SK-N-DZ (cell line): ENCODE measurements at regions not wholly inside any gene's neighbourhood (a gene's known extent, or its start where the extent isn't known, plus 50 kb on each side); places are given as distances from the start of the nearest gene placed in this dataset.
A peak's percentile ranks its signal among the peaks of the same experiment; 100 is the strongest.
"Not testable (repeated sequence)": the region's sequence is repeated elsewhere in the genome, so short reads cannot be mapped to it uniquely, and the experiment has no call there.

ENCODE experiments used
- DNase-seq: peaks from one replicate; pipeline ENCODE4 v3.0.0-alpha.2; 2015; ENCODE audit warnings: low spot score

DNA sequence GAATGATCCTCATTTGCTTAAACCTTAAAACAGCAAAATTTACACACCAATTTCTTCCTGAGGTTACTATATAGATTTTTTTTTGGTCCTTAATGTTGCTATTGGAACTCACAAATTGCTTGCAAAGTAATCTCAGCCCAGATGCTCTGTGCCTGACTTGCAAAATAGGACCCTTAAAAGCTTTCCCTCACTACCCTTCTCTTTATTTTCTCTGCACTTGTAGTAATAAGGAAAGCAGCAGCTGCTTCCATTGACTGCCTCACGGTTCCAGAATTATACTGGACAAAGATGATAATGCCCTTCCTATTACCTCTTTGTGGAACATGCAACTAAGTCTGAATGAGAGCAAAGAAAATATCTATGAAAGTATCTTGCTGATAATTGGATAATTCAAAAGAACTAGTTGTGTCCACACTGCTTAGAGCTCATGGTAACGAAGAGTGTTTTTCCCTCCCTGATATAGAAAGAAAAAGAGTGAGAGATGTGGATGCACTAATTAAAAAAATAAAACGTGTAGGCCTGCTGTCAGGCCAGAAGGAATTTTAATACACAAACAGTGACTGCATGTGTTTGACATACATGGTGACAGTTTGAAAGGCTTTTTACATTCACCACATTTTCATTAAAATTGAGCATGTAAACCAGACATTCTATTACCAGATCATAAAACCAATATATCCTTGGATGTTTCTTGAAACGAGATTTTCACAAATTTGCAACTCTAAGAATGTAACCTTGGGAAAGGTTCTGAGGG lies 783.1 kb downstream of the GBE1 start:
- no peak for DNase-seq

DNA sequence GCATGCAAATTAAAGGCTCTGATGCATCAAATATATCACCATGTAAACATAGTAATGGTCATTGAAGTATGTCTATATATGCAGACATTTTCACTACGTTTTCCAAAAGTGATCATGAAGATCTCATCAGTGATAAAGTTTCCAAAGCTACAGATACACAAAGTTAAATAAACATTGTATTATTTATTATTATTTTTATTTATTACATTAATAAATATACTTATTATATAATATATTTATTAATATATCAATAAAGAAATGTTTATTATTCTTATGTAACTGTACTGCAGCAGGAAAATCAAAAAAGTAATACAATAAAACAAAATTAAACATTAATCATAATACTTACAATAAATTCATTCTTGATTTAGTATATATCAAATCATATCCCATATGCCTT lies 791.2 kb downstream of the GBE1 start:
- DNase-seq: no peak

DNA sequence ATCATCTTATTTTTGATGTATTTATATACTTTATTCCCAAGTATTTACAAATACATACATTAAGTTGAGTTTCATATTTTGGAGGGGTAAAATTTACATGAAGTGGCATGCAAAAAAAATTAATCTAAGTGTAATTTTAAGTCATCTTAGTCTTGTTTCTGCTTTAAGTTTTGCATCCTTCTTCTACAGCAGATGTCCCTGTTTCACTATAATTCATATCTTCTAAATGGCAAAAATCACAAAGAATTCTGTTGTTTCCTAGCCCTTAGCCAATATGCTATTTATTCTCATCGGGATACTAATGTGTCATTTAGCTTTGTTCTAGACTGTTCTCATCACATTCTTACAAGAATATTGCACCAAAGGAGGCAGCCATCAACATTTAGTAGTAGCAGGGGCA lies 831.9 kb downstream of the GBE1 start:
- no peak for DNase-seq

DNA sequence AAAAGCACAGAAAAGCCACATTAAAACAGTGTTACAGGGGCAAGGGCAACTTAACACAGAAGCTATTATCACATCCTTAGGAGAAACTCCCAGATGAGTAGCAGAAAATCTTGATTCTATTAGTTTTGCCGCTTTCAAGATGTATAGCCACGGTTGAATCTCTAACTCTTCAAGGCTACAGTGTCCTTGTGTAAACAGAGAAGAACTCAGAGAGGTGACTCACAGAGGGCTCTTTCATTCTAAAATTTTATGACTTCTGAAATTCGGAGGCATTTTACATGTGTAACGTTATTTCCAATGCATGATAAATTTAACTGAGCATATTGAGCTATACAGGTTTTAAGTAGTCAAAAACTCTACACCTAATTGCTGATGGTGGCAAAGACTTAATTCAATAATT lies 846.6 kb downstream of the GBE1 start:
- no peak for DNase-seq

DNA sequence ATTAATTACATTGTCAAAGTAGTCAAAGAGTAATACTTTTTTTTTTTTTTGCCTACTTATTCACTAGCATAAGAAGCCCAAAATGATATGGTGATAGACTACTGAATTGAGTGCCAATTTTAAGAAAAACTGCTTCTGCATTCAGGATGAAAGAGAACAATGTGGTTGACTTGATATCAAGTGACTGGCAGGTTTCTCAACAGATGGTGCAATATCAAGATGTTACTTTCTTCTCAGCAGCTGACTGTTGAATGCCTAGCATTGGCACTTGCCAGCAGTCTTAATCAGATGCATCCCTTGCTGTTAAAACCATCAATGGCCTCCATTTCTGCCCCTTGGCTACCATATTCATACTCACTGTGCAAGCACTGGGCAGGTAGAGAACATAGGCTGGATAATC lies 863.2 kb downstream of the GBE1 start:
- no peak for DNase-seq

DNA sequence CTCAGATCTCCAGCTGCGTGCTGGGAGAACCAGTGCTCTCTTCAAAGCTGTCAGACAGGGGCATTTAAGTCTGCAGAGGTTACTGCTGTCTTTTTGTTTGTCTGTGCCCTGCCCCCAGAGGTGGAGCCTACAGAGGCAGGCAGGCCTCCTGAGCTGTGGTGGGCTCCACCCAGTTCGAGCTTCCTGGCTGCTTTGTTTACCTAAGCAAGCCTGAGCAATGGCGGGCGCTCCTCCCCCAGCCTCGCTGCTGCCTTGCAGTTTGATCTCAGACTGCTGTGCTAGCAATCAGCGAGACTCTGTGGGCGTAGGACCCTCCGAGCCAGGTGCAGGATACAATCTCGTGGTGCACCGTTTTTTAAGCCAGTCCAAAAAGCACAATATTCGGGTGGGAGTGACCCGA lies 864.4 kb downstream of the GBE1 start:
- not testable (repeated sequence) for DNase-seq

DNA sequence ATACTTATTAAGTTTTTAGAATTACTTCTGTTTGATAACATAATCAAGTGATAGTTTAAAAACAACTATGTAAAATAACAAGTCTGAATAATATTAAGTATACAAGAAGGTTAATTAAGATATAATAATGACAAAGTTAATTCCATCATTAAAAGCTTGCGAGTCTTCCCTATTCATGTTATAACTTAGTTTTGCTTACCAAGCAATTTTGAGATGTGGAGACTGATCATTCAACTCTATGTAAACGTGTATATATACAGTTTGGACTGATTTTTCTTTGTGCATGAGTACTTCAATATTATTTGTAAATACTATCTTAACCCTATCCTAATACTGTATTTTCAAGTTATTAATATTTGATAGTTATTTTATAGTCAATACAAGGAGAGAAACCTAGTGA lies 870.9 kb downstream of the GBE1 start:
- no peak for DNase-seq

DNA sequence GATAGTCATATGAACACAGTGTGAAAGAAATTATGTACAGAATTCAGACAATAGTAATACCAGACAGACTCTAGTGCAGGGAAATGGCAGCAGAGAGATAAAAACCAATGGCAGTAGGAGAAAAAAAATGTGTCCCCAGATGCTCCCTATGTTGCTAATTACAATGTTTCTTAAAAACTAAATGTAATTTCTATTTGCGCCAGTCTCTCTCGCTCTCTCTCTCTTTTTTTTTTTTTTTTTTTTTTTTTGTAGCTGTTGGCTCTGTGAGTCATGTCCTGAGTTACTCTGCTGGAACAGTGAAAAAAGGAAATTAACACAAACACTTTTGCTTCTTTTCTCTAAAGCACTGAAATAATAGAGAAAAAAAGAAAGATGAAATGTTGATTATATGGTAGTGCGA lies 871.9 kb downstream of the GBE1 start:
- no peak for DNase-seq

DNA sequence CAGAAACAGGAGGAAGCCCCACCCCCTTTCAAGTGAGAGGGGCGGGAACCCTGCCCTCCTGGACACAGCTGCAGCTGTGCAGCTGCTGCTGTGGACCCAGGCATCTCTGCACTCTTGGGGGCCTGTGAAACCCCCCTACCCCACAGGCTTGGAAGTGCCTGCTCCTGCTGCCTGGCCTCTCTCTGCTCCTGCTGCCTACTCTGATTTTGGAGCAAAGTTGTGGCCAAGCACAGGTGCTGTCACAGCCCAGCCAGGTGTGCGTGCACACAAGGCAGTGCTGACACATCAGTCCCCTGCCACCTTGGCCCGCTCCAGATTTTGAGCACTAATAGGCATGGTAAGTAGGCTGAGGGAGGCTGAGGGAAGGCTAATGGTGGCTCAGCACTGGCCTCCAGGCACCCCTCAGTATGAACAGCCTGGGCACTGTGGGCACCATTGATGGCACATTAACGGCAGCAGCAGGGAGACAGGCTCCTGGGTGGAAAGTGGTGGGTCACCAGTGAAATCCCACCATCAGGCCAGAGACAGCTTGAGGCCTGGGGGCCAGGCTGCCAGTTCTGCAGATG lies 890.9 kb downstream of the GBE1 start:
- DNase-seq: peak; percentile 1

DNA sequence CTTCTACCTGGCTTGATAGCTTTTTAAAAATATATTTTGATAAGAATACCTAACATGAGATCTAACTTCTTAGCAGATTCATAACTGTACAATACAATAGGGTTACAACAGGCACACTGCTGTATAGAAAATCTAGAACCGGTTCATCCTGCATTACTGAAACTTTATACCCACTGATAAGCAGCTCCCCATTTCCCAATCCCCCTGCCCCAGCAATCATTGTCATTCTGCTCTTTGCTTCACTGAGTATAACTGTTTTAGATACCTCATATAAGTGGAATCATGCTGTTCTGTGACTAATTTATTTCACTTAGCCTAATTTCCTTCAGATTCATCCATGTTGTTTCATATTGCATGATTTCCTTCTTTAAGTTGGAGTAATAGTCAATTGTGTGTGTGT lies 906.0 kb downstream of the GBE1 start:
- no peak for DNase-seq

DNA sequence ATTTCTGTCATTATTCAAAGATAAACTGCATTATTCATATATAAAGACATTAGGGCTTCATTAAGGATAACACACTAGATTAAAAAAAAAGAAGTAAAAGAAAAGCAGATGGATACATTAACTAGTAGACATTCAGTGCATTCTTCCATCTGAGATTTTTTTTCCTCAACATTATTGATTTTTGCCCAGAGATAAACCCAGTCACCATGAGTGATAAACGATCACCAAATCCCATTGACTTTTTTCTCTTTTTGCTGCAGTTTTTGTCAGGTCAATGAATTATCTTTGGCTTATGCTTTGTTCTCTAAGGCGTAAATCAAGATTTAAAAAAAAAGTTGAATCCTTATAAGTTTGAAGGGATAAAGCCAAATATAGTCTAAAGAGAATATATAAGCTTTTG lies 925.0 kb downstream of the GBE1 start:
- DNase-seq: no peak

DNA sequence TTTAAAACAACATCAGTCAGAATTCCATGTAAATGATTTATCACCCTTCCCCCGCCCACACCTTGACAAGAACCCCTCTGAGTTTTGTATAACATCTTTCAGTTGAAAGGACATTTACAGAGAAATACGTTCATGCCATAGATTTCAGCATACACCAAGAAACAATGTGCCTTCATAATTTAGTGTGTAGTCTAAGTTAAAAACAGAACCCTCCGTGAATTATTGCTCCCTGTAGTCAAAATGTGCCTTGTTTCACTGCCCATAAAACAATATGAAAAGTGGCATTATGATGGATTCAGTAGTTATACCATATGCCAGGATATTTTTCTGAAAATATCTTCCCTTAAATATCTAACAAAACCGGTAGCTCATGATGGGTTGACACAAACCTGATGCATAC lies 953.9 kb downstream of the GBE1 start:
- no peak for DNase-seq

DNA sequence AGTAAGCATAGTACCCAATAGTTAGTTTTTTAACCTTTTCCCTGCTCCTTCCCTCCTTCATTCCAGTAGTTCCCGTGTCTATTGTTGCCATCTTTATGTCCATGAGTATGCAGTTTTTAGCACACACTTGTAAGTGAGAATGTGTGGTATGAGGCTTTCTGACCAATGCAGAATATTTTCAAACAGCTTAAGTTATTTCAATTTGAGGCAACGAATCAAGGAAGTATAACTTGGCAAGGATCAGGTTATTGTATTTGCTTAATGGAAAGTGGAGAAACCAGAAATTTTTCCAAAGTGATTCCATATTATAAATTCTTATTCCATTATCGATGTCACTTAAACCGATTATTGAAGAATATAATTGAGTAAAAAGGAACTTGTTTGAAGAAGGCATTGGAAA lies 954.8 kb downstream of the GBE1 start:
- no peak for DNase-seq

DNA sequence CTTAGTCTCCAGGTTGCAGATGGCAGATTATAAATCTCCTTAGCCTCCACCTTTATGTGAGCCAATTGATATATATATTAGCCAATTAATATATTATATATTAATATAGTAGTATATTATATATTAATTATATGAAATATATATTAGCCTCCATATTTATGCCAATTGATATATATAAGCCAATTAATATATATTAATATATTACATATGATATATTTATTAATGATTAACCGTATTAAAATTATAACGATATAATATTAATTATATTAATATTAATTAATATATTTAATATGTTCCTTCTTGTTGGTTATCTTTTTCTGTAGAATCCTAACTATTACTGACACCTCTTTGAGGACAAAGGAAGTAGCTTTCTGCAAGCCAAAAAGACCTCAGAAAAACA lies 972.5 kb downstream of the GBE1 start:
- no peak for DNase-seq

DNA sequence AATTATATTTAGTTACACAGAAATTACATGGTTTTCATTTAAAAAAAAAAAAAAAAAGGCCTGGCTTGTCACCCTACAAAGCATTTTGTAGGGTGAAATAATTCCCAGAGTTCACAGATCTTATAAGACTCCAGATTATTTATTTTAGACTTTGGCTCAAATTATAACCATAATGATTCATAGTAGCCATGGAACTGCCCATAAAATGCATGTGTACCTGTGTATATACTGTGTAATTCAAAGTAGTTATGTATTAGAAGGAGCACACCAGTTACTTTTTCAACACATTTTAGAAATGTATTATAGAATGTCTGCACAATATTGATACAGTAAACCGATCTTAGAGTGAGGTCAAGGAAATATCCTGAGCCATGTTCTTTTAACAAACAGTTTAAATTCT lies 975.6 kb downstream of the GBE1 start:
- DNase-seq: no peak

DNA sequence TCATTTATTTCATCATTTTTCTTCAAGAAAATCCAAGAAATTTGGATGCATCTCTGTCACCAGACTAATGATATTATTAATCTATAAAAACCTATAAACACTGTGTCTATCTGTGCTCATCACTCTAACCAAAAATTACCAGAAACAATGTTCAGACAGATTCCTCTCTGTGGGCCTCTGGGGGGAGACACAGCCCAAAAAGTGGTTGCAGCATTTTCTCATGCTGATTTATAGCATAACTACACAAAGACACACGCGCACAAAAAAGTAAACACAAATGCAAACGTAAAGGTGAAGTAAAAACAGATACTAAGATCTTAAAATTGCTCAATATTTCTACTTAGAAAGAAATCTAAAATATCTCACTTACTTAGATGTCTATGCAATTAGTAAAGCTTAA lies 976.0 kb downstream of the GBE1 start:
- DNase-seq: peak; percentile 13

DNA sequence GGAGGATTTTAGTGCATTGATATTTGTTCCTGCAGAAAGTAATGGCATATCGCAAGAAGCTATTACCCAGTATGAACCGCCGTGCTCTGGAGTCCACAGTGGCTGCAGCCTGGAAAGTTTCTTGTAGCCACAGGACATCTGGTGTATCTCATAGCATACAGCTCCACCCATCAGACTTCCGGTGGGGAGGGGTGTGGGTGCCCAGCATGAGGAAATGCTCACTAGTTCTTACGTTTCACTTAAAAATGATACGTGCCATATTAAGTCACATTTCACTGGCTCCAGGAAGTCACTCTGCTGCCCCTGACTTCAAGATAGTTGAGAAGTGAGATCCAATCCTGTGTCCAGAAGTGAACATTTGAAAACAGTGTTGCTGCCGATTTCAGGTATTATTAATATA lies 990.4 kb downstream of the GBE1 start:
- DNase-seq: peak; percentile 90

DNA sequence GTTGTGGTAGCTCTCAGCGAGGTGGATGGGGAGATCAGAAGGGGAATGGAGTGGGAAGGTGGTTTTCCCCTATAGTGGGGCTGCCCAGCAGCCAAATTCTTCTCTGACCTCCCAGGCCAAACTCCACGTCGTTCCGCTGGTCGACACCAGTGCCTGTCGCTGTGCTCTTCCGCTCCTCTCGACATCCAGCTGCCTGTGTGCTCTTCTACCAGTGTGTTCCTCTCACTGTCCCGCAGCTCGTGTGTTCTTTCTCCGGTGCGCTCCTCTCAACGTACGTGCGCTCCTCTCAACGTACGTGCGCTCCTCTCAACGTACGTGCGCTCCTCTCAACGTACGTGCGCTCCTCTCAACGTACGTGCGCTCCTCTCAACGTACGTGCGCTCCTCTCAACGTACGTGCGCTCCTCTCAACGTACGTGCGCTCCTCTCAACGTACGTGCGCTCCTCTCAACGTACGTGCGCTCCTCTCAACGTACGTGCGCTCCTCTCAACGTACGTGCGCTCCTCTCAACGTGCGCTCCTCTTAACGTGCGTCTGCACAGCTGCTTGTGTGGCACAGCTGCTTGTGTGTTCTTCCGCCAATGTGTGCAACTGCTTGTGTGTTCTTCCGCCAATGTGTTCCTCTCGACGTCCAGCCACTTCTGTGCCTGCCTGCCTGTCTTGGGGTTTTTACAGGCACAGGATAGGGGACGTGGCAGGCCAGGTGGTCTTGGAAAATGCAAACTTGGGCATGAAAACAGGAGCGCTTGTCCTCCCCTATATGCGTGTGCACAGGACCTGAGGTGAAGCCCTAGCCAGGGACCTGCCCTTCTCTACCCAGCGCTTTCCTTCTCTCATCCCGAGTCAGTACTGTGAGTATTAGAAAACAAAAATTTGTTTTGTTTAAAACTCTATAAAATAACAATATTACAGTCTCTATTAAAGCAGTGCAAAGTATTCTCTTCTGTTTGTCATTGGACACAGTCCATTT lies 991.1 kb downstream of the GBE1 start:
- DNase-seq: peak; percentile 80

DNA sequence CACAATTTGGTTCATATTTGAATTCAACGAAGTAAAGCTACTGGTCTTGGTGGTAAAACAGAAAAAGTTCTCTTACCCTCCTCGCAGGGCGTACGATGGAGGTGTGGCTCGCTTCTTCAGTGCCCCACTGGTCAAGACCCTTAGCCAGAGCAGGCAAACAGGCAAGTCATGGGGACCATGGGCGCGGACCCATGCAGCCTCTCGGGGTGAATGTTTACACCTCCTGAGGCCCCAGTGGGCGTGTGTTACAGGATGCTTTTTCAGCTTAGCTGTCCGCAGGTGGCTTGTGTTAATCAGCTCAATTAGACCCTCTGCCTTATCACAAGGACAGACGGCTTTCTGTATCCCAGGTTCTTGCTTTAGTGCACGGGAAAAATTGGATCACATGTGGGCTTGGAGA lies 991.8 kb downstream of the GBE1 start:
- DNase-seq: peak; percentile 9

DNA sequence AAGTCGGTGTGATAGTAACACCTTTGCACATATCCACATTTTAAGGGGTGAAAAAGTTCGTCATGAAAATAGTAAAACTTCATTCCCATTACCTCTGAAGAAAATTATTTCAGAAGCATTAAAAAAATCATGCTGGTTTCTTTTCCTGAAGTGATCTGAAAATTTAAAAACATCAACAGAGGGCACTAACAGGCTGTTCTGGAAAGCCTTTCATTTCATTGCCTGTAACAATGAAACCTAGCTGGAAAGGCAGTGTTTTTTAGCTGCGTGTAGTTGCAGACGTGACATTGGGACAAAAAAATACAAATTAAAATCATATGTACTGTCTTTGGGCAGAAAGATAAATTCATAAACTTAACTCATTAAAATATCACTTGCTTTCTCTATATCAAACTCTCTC lies 993.8 kb downstream of the GBE1 start:
- DNase-seq: no peak

DNA sequence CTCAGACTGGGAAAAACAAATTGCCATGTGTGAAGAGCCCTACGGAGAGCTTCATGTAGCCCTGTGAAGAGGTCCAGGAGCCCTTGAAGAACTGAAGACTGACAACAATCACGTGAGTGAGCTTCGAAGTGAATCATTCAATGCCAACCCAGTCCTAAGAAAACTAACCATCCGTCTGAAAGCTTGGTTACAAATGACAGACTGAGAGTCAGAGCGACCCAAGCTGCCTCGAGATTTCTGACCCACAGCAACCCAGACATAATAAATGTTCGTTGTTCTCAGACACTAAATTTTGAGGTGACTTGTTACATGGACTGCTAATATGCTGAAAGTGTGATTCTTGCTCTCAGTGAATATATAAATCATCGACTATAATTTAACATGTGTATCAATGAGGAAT lies 987.2 kb upstream of the ROBO1 start:
- DNase-seq: no peak

DNA sequence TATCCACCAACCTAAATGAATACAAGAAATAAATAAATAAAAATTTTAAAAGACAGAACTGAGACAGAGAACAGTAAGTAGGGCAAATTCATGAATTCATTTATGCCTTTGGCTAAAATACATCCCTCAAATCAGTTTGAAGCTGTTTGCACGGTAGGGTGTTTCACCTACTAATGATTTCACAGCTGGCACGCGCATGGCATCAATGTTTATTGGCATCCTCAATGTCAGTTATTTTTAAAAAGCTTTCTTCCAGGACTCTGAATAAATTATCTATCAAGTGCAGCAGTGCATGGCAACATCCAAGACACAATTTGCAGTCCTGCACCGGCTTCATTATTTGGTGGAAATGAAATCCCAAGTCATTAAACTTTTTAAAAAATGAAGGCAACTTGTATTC lies 985.2 kb upstream of the ROBO1 start:
- no peak for DNase-seq

DNA sequence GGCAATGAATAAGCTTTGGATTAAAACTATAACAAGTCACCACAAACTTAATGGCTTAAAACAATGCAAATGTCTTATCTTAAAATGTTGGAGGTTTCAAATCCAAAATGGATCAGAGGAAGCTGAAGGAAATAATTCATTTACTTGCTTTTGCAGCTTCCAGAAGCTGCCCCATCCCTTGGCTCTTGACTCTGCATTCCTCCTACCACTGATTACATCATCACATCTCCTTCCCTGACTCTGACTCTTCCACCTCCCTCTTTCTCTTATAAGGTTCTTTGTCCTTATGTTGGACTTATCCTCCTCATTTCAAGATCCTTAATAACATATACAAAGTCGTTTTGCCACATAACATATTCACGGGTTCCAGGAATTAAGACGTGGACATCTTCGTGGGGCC lies 982.8 kb upstream of the ROBO1 start:
- DNase-seq: no peak
